MCF 10A (cell line): ENCODE measurements at regions not wholly inside any gene's neighbourhood (a gene's known extent, or its start where the extent isn't known, plus 50 kb on each side); places are given as distances from the start of the nearest gene placed in this dataset.

Experiments
- BruUV-seq: library from RNA; stranded (reverse); fragments of 400-500 nt; replicated peaks from 2 replicates; lab custom pipeline; 2021; lab: Mats Ljungman, UMichigan
- CTCF ChIA-PET: fragments of 300-600 bp; sonication (Branson Sonifier 250); formaldehyde crosslinking; extraction: SDS; loops from one replicate; lab custom pipeline; 2021; ENCODE audit warnings: antibody characterized with exemption, inconsistent platforms; lab: Yijun Ruan, JAX
- POLR2A ChIA-PET: fragments of 300-600, 350-650 bp; sonication (Branson Sonifier 250); formaldehyde crosslinking; extraction: SDS; loops from one replicate; lab custom pipeline; 2020; ENCODE audit warnings: antibody characterized with exemption, inconsistent platforms; lab: Yijun Ruan, JAX
- DNase-seq: peaks from one replicate; pipeline ENCODE4 v3.0.0-alpha.2; 2018; ENCODE audit not compliant: unreplicated experiment
- H3K27ac Mint-ChIP-seq: one replicate; pipeline ENCODE4 v1.8.0; 2022; ENCODE audit warnings: mild to moderate bottlenecking, low read depth, mixed read lengths; ENCODE audit not compliant: unreplicated experiment
- H3K27me3 Mint-ChIP-seq: one replicate; pipeline ENCODE4 v1.8.0; 2022; ENCODE audit warnings: mixed read lengths; ENCODE audit not compliant: insufficient read depth, unreplicated experiment
- H3K36me3 Mint-ChIP-seq: one replicate; pipeline ENCODE4 v1.8.0; 2022; ENCODE audit warnings: mild to moderate bottlenecking, moderate library complexity, mixed read lengths; ENCODE audit not compliant: insufficient read depth, unreplicated experiment
- H3K4me1 Mint-ChIP-seq: one replicate; pipeline ENCODE4 v1.8.0; 2022; ENCODE audit warnings: mixed read lengths; ENCODE audit not compliant: insufficient read depth, unreplicated experiment
- H3K4me3 Mint-ChIP-seq: one replicate; pipeline ENCODE4 v1.8.0; 2022; ENCODE audit warnings: mild to moderate bottlenecking, moderate library complexity, mixed read lengths; ENCODE audit not compliant: unreplicated experiment
- H3K9me3 Mint-ChIP-seq: one replicate; pipeline ENCODE4 v1.8.0; 2022; ENCODE audit warnings: mixed read lengths; ENCODE audit not compliant: unreplicated experiment
- intact Hi-C: fragments of 100-400 bp; cut with micrococcal nuclease; formaldehyde crosslinking; loops from 2 replicates; pipeline ENCODE4 v1.14.1; 2022
- TF ChIP-seq, protein P1 (sequence below): fragments of 200-600 bp; IDR thresholded peaks from one replicate; pipeline ENCODE4 v1.8.0; 2022; ENCODE audit warnings: antibody characterized with exemption, mild to moderate bottlenecking; ENCODE audit not compliant: unreplicated experiment

- Mint-ChIP-seq H3K27ac (peak overlapping the region; percentile 68), H3K4me1 (peaks cover 11% of the 10 kb centered on the region), H3K27me3 (no peaks in the 10 kb centered on the region), H3K36me3 (no peaks in the 10 kb centered on the region), H3K4me3 (no peak overlapping the region), H3K9me3 (no peaks in the 10 kb centered on the region)
- ChIA-PET POLR2A (no interaction called here), CTCF (interaction anchor here (0.6 to 0.7 kb wide), 2 partner anchors 104 to 1562 kb away, joined by 3 read pairs; no protein-coding TSS in a partner anchor)
- peak; percentile 70 for DNase-seq
- no TSS peak for BruUV-seq
- TF ChIP-seq, protein P1, sequence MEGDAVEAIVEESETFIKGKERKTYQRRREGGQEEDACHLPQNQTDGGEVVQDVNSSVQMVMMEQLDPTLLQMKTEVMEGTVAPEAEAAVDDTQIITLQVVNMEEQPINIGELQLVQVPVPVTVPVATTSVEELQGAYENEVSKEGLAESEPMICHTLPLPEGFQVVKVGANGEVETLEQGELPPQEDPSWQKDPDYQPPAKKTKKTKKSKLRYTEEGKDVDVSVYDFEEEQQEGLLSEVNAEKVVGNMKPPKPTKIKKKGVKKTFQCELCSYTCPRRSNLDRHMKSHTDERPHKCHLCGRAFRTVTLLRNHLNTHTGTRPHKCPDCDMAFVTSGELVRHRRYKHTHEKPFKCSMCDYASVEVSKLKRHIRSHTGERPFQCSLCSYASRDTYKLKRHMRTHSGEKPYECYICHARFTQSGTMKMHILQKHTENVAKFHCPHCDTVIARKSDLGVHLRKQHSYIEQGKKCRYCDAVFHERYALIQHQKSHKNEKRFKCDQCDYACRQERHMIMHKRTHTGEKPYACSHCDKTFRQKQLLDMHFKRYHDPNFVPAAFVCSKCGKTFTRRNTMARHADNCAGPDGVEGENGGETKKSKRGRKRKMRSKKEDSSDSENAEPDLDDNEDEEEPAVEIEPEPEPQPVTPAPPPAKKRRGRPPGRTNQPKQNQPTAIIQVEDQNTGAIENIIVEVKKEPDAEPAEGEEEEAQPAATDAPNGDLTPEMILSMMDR, result no peak
- intact Hi-C loops, result no loop called here
Measured at GRCh38 chr9:103183701-103184171, 188.6 kb downstream of the CYLC2 start.

GRCh38 chr9:103186959-103187358 lies 191.8 kb downstream of the CYLC2 start:
- Mint-ChIP-seq H3K9me3 (no peaks in the 10 kb centered on the region), H3K36me3 (no peaks in the 10 kb centered on the region), H3K27ac (no peak overlapping the region), H3K4me1 (peaks cover 15% of the 10 kb centered on the region), H3K27me3 (no peaks in the 10 kb centered on the region), H3K4me3 (no peak overlapping the region)
- CTCF ChIA-PET, result no interaction called here
- no TSS peak for BruUV-seq
- POLR2A ChIA-PET, result no interaction called here
- intact Hi-C loops, result no loop called here
- DNase-seq, result no peak
- TF ChIP-seq, protein P1, result no peak

GRCh38 chr9:103188781-103189350 lies 193.7 kb downstream of the CYLC2 start:
- DNase-seq, result no peak
- intact Hi-C loops, result no loop called here
- no peak overlapping the region for H3K4me3 Mint-ChIP-seq
- ChIA-PET CTCF (interaction anchor here (1.3 kb wide), 1 partner anchor 10 kb away, joined by 4 read pairs; no protein-coding TSS in a partner anchor), POLR2A (no interaction called here)
- no peaks in the 10 kb centered on the region for H3K27me3 Mint-ChIP-seq
- H3K36me3 Mint-ChIP-seq, result no peaks in the 10 kb centered on the region
- H3K4me1 Mint-ChIP-seq, result peaks cover 9% of the 10 kb centered on the region
- TF ChIP-seq, protein P1, result no peak
- H3K9me3 Mint-ChIP-seq, result no peaks in the 10 kb centered on the region
- no peak overlapping the region for H3K27ac Mint-ChIP-seq
- BruUV-seq, result no TSS peak

- BruUV-seq, result no TSS peak
- TF ChIP-seq, protein P1, result no peak
- H3K4me1 Mint-ChIP-seq, result peaks cover 1% of the 10 kb centered on the region
- CTCF ChIA-PET, result no interaction called here
- intact Hi-C loops, result no loop called here
- POLR2A ChIA-PET, result no interaction called here
- H3K4me3 Mint-ChIP-seq, result no peak overlapping the region
- no peaks in the 10 kb centered on the region for H3K36me3 Mint-ChIP-seq
- H3K9me3 Mint-ChIP-seq, result no peaks in the 10 kb centered on the region
- H3K27ac Mint-ChIP-seq, result no peak overlapping the region
- DNase-seq, result no peak
- H3K27me3 Mint-ChIP-seq, result no peaks in the 10 kb centered on the region
Measured at GRCh38 chr9:103193992-103194391, 198.9 kb downstream of the CYLC2 start.
